ENCODE measurements at regions not wholly inside any gene's neighbourhood (a gene's known extent, or its start where the extent isn't known, plus 50 kb on each side); places are given as distances from the start of the nearest gene placed in this dataset.

DNA sequence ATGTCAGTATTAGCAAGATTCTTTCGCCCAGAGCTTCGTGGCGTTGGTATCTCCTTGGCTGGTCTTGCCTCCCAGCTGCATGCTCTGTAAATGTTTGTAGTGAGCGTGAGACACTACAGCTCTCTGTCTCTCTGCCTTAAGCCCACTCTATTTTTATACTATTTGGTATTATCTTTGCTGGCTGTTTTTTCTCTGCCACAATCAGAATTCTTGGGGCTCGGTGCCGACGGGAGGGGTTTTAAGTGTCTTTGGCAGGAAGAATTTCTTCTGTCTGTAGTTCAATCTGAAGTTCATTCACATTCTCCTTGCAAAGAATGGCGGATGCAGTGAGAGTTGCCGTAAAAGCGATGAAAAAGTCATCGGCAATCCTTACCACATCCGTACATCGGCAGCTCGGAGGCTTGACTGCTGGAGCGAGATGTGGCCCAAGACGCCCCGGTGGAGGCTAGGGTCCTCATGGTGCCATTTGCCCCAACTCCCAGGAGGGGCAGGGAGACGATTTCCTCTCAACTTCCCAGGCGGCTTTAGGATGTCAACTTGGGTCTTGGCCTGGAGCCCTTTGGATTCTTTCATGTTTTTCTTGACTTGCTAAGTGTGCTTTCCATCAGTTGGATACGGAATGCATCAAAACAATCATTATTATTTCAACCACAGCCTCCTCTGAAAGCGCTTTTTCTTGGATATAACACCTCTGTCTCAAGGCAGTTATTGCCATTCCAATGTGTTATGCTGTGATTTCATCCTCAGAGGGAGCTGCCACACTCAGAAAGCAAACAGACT is 132.3 kb upstream of the SDK2 start:
- in situ Hi-C loops (cut with MboI; ENCODE audit: low sequenced_read_pairs): no loop called here

DNA sequence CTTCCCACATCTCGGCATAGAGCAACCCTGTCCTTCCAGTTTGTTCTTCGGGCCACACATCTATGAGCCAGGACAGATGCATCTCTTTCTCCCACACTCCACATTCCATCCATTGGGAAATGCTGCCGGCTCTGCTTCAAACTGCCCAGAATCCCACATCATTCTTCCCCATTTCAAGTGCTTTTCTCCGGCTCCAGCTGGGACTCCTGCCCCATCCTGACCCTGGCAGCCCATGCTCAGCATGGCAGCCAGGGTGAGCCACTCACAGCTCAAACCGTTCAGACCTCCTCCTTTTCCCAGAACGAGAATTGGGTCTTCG is 132.8 kb upstream of the SDK2 start:
- in situ Hi-C loops (cut with MboI; ENCODE audit: low sequenced_read_pairs): no loop called here

DNA sequence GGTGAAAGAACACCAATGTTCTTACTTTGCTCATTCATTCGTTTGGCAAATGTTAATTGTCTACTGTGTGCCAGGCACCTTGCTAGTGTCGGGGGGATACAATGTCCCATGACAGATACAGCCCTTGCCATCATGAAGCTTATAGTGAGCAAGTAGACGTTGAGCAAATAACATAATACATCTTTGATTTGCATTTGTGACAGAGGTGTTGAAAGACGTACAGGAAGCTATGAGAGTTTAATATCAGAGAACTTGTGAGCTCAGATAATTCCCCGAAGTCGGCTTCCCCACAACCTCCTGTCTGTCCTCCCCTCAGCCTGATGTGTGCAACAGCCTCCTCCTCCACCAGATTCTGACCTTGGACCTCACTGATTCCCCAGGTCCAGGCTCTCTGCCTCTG is 138.0 kb upstream of the SDK2 start:
- in situ Hi-C loops (cut with MboI; ENCODE audit: low sequenced_read_pairs): no loop called here

DNA sequence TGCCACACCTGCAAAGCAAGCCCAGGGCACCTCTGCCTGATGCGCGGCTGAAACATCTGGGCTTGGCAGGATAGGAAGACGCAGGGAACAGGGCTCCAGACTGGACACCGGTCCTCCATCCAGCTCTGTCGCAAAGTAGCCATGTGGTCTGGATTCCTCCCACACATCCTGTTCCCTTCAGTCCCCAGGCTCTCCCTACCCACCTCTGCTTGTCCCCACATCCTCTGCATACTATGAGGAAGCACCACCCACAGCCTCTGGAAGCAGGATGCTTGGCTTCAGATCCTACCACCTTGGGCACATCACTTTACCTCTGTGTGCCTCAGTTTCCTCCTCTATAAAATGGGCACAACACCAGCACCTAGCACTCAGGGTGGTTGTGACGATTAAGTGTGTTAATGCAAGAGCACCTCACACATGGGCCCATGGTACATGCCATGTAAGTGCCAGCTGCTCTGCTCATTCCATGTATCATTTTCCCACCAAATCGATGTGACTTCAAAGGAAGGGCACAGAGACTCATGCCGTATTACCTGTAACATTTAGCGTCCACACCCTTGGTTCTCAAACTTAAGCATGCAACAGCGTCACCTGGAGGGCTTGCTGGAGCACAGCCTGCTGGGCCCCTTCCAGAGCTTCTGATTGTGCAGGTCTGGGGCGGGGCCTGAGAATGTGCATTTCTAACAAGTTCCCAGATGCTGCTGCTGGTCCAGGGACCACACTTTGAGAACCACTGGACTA is 138.6 kb upstream of the SDK2 start:
- in situ Hi-C loops (cut with MboI; ENCODE audit: low sequenced_read_pairs): no loop called here

DNA sequence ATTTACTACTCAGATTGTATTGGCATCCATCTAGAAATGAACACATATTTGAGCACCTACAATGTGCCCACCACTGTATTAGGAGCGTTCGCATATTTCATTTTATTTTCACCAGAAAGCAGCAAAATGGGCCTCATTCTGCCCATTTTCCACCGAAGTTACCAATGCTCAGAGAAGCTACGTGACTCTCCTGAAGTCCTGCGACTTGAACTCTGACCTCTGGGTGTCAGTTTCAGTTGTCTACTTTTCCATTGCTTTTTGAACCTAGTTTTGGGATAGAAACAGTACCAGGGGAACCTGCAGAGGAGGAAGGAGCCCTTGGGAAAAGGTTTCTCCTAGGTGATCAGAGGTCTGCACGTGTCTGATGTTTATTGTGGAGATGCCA is 139.1 kb upstream of the SDK2 start:
- in situ Hi-C loops (cut with MboI; ENCODE audit: low sequenced_read_pairs): no loop called here

DNA sequence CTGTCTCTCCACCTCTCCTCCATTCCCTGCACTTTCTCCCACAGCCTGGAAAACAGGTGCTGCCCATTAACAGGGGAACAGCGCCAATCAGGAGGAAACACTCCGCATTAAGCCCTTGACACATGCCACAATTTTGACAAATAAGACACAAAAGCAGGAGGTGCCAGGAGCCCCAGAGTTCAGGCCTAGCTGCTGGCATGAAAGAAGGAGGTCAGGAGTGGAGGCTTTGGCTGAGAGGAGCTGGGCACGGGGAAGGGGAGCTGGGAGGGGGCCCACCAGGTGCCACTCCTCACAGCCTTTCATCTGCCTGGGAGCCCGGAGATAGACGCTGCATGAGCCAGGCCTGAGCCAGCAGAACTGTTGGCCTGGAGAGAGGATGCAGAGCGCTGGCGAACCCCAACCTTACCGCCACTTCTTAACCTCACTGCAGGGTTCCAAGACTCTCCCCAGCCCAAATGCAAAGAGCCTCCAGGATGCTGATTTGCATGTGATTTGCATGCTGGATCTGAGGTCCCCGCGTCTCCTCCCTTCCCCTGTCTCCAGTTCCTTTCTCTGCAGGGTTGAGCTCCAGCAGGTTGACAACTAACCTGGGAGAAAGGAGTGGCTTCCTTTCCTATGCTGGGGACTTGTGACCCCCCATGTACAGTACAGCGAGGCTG is 139.8 kb upstream of the SDK2 start:
- in situ Hi-C loops (cut with MboI; ENCODE audit: low sequenced_read_pairs): no loop called here

DNA sequence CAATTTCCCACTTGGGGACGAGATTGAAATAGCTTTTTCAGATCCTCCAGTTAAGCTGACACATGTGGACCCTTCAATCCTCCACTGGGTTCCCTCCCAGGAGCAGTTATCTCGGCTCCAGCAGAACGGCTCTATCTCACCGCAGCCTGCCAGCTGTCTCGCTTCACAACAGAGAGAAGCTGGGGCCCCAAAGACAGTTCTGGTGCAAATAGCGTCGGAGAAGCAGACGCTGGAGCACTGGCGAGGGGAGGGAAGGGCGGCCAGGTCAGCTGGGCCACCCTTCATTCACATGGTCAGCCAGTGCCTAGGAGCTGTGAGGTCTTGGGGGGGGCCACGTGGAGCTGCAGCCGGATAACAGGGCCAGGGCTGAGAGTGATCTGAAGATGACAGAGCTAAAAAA is 141.3 kb upstream of the SDK2 start:
- in situ Hi-C loops (cut with MboI; ENCODE audit: low sequenced_read_pairs): no loop called here

DNA sequence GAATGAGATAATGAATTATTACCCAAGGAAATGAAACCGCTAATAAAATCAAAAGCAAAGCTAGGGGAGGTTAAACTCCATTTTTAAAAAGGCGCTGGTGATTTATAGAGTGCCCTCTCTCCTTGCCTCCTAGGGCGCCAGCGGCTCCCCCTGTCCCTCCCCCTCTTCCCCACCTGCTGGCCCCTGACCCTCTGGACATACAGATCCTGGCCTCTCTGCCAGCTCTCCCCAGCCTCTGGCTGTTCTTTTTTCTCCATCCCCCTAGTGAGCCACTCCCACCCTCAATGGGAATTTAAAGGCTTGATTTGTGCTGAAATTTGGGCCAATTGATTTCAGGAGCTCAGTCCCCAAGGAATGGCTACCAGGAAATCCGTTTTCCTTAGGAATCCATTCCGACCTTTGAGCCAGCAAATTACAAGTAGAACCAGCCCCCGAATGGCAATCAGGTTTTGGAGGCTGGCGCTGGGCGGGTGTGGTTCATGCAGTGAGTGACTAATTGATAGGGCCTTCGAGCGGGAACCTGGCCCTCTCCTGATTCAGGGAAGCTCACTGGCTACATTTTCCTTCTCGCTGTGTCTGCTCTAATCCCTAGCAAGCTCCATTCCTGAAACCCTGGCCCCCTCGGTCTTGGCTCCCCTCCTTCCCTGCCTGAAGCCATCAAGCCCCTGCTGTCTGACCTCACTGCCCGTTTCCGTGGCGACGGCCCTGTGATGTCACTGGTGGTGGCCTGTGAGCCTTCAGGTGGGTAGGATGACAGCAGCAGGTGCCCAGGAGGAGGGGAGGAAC is 141.9 kb upstream of the SDK2 start:
- in situ Hi-C loops (cut with MboI; ENCODE audit: low sequenced_read_pairs): no loop called here

DNA sequence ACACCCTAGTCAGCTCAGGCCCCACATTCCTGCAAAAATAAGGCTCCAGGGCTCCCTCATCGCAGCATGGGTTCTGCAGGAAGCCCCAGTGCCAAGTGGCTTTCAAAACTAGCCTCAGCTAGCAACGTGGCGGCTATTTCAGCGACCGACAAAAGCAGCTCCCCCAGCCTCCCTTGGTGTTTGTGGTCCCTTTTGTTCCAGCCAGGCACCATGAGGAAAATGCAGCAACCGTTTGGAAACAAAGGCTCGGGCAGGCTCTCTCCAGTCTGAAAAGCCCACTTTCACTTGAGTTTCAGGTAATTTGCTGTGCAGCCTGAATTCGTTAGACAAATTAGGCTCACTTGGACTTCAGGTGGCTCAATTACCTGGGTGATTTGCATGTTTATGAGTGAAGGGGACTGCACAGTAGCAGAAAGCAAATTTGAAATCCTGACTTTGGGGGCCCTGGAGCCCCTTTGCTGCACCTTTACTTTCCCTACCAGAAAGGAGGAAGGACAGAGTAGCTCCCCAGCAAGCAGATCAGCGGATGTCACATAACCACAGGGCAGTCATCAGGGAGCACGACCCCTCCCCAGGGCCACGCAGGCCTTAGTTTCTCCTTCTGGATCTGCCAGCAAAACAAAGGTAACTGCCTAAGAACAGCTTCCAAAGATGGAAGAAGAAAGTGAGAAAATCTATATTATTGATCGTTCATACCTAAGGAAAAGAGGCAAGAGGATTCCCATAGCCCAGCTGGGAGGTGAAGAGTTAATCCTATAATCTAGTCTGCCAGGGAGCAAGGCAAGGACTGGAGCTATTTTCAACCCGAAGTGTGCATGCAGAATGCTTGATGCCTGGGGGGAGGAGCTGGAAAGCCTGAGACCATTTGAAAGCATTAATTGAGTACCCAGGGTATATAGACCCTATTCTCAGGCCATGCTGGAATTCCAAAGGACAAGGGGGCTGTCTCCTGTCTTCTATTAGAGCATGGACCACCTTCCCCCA is 143.1 kb upstream of the SDK2 start:
- in situ Hi-C loops (cut with MboI; ENCODE audit: low sequenced_read_pairs): no loop called here

DNA sequence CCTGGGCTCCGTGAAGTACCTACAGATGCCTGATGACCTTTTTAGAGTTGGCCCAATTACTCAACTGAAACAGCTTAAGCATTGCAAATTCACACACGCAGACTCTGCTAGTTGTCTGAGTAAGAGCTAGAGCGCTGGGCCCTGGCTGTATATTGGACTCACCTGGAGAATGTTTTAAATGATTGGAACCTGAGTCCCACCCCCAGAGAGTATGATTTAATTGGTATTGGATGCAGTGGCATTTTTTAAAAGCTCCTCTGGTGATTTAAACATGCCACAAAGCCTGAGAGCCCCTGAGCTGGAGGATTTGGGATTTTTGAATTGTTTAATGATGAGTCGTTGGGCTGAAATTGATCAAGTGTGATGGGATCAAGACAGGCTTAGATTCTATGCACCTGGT is 143.9 kb upstream of the SDK2 start:
- in situ Hi-C loops (cut with MboI; ENCODE audit: low sequenced_read_pairs): no loop called here

DNA sequence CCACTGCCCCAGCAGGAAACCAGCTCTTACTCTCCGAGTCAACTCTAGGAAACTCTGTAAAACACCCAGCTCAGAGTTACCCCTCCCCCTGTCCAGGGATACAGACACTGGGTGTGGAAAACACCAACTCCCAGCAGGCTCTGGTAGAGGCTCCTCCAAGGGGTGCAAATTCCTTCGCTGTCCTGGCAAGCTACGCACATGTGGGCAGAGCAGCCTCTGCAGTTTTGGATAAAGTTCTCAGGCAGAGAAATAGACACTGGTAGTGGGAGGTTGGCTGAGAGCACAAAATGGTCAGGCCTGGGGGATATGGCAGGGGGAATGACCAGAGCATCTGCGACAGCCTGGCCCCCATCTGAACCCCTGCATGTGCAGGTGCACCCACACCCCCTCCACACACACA is 146.9 kb upstream of the SDK2 start:
- in situ Hi-C loops (cut with MboI; ENCODE audit: low sequenced_read_pairs): no loop called here

DNA sequence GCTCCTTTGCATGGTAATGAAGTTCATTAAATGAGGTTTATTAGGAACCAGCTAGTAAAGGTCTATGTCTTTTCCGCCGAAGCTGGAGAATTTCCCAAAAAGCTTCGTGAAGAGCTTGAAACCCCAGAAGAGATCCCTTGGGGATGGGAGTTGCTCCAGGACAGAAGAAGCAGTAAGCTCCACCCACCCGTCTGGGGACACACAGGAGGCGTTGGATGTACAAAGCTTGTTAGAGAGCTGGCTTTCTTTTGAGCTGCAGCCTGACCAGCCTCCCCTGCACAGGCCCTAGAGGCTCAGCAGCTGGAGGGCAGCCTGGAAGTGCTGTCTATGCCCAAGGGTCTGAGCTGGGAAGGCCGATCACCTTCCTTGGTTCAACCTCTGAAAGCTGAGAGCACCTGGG is 147.4 kb upstream of the SDK2 start:
- in situ Hi-C loops (cut with MboI; ENCODE audit: low sequenced_read_pairs): no loop called here

DNA sequence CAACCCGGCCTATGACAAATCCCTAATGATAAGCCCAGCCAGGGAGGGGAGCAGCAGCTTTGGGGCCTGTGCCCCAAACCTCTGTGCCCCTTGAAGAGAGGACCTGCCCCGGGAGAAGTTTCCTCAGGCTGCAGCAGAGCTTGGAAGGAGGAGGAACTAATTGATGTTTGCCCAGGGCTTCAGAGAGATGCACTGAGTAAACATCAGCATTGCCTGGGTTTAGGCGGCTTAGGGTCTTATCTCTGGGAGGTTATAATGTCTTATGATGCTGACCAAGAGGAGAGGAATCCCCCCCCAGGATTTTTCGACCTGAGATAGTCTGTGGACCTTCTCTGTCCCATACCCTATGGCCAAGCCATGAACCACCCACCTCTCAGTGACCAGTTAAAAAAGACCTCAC is 148.7 kb upstream of the SDK2 start:
- in situ Hi-C loops (cut with MboI; ENCODE audit: low sequenced_read_pairs): no loop called here

DNA sequence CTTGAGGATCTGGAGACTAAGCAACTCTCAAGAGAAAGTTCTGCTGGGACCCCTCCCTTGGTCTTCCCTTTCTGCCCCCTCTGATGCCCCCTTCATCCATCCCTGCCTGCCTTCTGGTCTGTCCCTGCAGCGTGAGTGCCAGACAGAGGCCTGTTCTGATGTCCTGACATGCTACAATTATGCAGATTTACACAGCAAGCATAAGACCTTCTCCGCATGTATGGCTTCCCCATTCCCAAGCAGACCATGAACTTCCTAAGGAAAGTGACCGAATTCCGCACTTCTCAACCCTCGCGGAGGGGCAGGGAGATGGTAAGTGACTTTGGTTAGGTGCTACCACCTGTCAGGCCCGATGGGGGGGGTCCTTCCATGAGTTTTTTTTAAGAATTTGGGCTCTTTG is 150.1 kb upstream of the SDK2 start:
- in situ Hi-C loops (cut with MboI; ENCODE audit: low sequenced_read_pairs): no loop called here

DNA sequence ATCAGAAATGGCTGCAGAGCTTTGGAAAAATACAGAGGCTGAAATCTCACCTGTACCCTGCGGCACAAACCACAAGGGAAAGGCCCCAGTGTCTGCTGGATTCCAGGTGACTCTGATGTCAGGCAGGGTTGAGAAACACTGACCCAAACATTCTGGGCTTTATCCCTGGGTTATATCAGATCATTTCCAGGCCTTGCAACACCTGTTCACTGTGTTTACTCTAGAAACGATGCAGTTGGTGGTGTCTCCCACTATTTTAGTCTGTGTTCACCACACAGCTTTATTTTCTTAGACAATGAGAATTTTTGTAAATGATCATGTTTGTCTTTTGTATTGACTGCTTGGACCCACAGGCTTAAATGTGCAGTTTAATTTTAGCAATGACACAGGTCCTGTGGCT is 151.5 kb upstream of the SDK2 start:
- in situ Hi-C loops (cut with MboI; ENCODE audit: low sequenced_read_pairs): no loop called here

DNA sequence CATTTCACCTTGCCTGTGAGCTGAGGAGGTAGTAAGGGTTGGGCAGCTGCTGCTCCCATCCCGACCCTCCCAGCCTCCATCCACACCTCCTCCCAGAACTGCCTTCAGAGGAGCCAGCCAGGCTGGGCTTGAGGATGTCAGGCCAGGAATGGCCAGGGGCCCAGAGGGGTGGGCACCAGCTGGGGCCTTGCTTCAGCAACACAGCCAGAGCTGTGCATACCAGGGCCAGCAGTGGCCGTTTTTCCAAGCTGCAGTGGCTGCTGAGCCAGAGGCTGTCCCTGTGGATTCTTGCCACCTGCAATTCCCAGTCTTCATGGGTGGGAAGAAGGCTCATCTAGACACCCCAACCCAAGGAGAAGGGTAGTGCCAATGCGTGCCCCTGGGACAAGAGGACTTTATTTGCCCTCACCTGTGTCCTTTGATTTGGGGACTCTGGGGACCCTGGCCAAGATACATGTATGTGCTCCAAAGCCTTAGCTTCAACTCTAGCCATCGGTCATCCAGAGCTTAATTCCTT is 153.4 kb upstream of the SDK2 start:
- in situ Hi-C loops (cut with MboI; ENCODE audit: low sequenced_read_pairs): no loop called here

DNA sequence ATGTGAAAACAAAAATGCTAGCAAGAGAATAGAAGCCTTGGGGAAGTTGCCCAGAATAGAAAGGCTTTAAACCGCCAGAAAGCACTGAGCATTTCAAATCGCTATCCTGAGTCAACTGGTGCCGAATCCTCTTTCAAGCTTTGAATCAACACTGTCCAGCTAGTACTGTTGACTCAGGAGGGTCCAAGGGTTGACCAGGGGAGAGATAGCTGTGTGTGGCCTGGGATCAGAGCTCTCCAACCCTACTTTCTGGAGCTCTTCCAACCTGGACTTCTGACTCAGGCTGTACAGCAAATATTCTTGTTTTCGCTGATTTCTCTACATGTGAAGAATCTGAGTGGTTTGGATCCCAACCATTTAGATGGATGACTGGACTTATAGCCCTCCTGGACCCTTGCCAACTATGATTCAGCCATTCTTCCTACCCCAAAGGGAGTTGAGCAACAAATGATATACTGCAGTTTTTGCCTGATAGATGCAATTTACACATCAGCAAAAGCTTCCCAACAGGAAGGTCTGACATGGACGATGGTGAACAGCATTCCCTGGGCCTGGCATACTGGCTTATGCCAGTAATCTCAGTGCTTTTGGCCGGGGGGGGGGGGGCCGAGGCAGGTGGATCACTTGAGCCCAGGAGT is 154.0 kb upstream of the SDK2 start:
- in situ Hi-C loops (cut with MboI; ENCODE audit: low sequenced_read_pairs): no loop called here

DNA sequence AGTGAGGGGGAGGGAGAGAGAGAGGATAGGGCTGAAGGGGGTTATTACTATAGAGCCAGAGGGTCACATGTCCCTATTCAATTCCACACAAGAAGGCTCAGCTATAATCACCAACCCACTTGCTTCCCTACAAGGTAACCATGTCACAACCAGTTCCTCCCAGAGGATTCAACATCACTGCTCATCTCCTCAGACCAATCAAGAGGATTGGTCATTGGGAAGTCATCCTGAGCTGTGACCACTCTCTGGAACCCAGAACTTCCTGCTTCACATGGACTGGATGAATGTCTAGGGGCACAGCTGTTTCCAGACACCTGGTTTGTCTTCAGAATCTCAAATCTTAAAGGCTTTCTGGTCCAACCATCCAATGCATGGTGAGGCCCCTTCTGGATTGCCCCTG is 154.9 kb upstream of the SDK2 start:
- in situ Hi-C loops (cut with MboI; ENCODE audit: low sequenced_read_pairs): no loop called here

DNA sequence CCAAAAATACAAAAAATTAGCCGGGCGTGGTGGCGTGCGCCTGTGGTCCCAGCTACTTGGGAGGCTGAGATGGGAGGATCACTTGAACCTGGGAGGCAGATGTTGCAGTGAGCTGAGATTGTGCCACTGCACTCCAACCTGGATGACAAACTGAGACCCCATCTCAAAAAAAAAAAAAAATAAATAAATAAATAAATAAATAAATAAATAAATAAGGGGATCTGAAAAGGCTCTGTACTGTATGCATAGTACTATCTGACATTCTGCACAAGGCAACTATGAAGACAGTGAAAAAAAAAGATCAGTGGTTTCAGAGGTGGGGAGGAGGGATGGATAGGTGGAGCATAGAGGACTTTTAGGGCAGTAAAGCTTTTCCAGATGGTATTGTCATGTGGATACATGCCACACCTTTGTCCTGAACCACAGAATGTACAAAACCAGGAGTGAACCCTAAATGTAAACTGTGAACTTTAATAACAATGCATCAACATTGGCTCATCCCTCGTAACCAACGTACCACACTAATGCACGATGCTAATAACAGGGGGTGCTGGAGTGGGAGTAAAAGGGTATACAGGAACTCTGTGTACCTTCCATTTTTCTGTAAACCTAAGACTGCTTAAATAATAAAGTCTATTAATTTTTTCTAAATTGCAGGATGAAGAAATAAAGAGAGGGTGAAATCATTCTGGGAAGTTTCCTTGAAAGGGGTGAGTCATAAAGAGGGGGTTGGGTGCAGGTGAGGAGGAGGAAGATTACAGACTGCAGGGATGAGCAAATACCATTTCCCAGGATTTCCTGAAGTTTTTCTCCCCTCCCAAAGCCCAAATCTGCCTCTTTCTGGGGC is 155.8 kb upstream of the SDK2 start:
- in situ Hi-C loops (cut with MboI; ENCODE audit: low sequenced_read_pairs): no loop called here
